Right hindlimb (tissue), 1 donor: ENCODE measurements at regions not wholly inside any gene's neighbourhood (a gene's known extent, or its start where the extent isn't known, plus 50 kb on each side); places are given as distances from the start of the nearest gene placed in this dataset.
A peak's percentile ranks its signal among the peaks of the same experiment; 100 is the strongest.
"Not testable (repeated sequence)": the region's sequence is repeated elsewhere in the genome, so short reads cannot be mapped to it uniquely, and the experiment has no call there.

Source experiments
- DNase-seq: peaks from one replicate; pipeline ENCODE4 v3.0.0-alpha.2; 2018

DNA sequence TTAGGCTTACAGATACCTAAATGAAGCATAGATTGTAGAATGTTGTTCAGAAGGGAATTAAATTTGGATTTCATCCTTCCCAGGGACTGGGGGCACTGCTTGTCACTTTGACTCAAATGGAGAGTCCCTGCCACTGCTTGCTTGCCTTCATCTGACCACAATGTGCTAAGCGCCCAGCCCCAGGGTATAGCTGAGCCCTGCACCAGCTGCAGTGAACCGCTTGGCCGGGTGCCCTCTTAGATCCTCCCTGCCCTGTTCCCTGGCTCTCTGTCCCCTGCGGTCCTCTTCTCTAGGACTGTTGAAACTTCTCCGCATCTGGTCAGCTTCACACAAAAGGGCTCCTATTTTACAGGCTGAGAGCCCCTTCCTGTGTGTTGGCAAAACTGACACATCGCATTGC is 170.9 kb downstream of the BCL2L11 start:
- DNase-seq = not testable (repeated sequence)

DNA sequence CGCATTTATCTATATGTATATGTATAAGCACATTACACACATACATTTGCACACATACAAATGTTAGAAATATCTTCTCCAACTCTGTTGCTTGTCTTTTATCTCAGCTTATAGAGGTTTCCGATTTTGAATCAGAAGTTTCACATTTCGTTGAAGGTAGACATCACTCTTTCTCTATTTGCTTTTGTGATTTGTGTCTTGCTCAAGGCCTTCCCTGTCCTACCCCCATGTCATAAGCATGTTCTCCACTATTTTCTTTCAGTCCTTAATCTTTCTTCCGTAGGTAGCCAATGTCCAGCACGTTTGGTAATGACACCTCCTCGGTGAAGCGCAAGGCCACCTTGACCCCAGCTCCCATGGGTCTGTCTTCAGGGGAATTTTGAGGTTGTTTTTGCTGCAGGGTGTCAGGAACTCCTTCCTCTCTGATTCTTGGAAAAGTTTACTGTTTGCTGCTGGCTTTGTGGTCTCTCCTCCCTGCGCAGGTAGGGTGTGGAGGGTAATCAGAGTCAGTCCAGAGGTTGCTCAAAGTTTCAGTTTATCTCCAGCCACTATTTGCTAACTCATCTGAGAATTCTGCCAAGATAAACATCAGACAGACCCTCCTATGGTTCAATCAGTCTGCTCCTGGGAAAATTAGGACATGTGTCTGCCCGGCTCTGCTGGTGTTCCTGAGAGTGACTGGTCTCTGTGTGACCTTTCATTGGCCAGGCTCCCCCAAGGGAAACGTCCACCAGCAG is 171.7 kb downstream of the BCL2L11 start:
- DNase-seq = not testable (repeated sequence)

DNA sequence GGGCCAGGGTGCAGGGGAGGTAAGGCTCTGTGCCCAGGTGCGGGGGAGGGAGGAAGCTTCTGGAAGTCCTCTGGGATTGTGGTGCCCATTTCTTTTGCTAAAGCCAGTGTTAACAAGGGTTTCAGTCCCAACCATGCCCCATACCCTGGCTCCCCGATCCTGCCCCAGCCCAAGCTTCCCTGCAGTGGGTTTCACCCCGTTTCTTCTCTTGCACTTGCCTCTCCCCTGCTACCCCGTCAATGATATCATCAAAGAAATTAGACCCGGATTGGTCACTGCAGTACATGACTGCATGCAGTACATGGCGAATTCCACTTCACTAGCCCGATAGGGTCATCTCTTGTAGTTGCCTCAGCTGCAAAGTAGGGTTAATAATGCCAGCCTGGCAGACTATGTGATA is 174.0 kb downstream of the BCL2L11 start:
- not testable (repeated sequence) for DNase-seq

DNA sequence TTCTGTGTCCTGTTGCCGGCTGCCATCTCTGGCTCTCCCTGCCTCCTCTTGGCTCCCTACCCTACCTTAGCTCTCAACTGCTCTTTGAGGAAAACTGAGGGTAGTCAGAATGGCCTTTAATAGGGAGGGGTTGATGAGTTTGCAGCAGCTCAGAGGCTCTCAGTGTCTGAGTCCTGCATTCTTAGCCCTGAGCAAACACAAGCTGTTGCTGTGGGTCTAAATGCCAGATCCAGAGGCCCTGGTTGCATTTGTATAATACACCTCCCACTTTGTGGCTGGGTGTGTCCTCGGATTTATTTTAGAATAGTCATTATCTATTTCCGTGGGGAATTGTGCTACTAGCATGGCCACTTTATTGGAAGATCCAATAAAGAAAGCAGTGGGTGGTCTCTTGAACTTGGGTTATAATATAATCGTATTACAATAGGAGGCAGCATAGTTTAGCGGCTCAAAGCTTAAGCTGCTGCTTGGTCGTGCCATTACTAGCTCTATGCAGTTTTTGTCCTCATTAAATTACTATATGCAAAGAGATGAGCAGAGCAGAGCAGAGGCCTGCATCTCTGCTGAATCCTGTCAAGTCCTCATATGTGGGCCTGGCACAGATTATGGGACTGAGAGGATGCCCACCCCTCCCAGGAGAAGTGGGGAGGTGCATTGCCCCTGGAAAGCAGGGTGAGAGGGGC is 175.5 kb downstream of the BCL2L11 start:
- DNase-seq = not testable (repeated sequence)

DNA sequence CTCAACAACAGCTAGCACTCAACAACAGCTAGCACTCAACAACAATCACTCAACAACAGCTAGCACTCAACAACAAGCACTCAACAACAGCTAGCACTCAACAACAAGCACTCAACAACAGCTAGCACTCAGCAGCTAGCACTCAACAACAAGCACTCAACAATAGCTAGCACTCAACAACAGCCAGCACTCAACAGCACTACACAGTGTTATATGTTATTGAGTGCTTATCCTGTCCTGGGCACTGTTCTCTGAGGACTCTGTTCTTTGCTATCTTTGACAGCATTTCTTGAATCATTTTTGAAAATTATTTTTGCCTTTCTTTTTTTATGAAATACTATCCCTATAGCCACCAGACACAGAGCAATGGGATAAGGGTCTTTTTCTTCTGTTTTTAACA is 176.4 kb downstream of the BCL2L11 start:
- not testable (repeated sequence) for DNase-seq

DNA sequence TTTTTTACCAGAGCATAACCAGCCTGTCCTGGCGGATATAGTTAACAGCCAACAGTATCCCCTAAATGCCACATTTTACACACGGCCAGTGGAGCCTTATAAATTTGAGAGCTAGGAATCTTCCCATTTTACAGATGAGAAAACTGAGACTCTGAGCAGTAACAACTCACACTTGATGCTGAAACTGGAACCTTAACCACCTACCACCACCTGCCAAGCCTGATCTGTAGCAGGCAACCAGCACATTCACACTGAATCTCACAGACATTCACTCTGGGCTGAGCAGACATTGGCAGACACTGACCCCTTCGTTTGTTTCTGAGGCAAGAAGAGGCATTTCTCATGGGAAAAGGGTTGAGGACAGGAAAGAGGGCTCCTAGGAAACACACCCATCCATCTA is 178.2 kb downstream of the BCL2L11 start:
- not testable (repeated sequence) for DNase-seq

DNA sequence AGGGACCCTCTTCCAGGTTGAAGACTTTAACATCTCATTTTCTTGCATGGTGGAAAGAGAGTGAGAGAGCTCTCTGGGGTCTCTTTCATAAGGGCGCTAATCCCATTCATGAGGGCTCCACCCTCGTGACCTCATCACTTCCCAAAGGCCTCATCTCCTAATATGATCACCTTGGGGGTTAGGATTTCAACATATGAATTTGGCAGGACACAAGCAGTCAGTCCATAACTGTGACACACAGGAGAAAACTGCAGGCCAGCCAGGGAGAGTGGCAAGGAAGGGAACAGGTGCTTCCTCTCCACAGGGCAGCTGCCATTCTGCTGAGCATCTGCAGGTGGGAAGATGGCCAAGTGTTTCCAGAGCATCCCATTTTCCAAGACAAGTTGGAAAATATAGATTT is 178.9 kb downstream of the BCL2L11 start:
- not testable (repeated sequence) for DNase-seq

DNA sequence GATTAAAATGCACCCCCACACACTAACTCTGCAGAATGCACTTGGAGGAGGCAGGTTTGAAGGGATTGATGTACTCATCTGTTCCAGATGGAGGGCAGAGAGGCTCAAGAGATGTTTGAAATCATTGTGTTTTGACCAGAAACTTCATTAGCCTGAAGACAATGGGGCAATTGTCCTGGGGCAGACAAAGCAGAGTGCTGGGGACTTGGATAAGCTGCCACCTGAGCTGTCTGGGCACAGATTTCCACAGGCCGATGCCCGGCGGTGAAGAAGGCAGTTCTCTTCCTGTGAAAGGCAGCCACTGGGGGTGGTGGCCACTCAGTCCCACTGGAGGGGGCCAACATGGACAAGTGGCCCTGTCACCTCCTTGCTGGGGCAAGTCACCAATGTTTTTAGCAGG is 181.0 kb downstream of the BCL2L11 start:
- DNase-seq = not testable (repeated sequence)

DNA sequence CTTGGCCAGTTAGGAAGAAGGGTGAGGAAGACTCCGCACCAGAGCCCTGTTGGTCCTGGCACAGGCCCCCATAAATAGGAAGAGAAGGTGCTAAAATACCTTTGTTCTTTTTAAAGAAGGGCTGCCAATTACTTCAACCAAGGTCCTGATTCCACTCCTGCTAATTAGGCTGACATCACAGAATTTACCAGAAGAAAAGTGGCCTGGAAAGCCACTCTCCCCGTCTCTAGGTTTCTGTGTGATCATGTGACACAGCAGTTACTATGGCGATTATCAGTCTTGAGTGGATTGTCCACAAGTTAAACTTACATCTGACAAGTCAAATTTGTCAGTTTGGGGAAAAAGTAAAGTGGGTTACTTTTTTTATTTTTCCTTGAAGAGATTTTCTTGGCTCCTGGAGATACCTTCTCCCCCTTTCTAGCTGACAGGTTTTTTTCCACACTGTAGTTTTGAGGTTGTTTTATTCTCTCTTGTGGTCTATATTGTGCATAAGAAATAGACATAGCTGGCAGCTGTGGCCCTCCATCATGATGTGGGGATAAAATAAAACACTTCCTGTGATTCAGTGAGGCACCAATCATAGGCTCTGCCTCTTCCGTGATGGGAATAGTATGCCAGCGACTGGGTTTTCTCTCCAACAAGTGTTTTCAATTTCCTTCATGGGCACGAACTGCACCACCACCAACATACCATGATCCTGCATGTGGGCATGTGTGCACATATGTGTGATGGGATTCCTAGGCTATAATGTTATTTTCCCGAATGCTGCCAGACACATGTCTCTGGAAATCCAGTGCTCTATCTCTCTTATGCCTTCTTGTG is 181.9 kb downstream of the BCL2L11 start:
- DNase-seq = not testable (repeated sequence)

DNA sequence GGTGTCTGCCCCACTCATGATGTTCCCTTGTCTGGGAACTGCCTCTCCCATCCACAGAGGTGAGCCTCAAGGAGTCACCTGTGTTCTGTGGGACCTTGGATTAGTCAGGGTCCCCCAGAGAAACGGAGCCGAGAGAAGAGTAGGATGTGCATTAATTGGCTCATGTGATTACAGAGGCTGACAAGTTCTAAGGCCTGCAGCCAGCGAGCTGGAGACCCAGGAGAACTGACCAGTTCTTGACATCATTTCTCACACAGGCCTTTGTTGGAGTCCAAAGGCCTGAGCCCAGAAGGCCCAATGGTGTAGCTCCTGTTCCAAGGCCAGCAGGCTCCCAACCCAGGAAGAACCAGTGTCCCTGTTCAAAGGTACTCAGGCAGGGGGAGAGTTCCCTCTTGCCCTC is 186.6 kb downstream of the BCL2L11 start:
- DNase-seq = not testable (repeated sequence)

DNA sequence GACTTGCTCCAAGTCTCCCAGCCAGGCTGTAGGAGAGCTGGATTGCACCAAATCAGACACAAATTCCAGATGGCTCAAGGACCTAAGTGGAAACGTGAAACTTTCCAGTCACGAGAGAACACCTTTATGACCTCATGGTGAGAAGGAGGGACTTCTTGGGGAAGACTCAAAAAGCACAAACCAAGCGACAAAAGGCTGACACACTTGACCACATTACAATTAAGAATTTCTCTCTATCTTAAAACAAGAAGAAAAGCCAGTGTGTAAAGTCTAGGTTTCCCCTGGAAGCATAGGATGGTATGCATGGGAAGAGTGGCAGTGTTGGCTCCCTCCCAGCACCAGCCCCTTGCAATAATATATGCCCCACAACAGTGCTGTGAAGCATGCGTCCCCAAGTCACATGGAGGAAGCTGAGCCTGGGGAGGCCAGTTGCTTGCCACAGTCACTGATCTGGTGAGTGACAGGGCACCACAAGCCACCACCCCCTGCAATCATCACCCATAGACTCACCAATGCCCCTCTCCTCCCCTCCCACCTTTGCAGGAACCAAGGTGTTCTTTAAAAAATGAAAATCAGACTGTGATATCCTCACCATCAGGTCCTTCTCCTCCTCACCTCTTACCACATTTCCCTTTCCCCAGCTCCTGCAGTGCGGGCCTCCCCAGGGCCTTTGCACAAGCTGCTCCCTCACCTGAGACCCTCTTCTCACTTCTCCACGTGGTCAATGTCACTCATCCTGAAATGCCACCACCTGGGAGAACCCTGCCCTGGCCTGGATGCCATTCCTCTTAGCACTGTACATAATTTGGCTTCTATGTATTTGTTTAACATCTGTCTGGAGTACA is 188.7 kb downstream of the BCL2L11 start:
- DNase-seq = not testable (repeated sequence)

DNA sequence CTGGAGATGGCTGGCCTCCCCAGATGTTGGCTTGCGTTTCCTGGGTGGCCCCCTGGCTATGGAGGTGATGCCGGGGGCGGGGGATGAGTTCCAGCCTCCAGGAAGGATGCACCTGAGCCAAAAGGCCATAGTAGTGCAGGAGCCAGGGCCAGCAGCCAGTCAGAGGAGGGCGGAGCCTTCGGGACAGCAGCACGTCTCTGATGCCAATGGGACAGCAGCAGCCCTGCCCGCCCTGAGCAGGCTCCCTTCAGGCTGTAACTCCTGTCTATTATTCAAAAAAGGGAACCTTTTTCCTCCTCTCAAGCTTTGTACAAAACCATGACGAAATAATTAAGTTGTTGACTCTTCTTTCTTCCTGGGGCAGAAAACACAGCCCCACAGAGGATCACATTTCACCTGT is 189.7 kb downstream of the BCL2L11 start:
- not testable (repeated sequence) for DNase-seq

DNA sequence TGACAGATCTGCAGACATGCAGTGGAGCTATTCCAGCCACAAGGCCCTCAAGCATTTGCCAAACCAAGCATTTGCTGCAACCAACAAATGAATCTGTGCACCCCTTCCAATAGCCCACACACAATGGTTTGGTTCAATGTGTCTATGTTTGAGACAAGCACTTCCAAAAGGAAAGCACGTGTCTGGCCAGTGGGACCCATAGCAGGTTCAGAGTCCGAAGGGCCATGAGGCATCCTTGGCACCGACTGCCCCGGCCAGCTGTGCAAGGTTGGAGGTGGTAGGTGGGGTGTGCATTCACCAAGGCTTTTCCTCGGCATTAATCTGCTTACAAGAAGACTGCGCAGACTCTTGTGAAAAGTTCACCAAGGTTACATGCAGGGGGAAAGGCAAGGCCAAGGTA is 190.9 kb downstream of the BCL2L11 start:
- not testable (repeated sequence) for DNase-seq

DNA sequence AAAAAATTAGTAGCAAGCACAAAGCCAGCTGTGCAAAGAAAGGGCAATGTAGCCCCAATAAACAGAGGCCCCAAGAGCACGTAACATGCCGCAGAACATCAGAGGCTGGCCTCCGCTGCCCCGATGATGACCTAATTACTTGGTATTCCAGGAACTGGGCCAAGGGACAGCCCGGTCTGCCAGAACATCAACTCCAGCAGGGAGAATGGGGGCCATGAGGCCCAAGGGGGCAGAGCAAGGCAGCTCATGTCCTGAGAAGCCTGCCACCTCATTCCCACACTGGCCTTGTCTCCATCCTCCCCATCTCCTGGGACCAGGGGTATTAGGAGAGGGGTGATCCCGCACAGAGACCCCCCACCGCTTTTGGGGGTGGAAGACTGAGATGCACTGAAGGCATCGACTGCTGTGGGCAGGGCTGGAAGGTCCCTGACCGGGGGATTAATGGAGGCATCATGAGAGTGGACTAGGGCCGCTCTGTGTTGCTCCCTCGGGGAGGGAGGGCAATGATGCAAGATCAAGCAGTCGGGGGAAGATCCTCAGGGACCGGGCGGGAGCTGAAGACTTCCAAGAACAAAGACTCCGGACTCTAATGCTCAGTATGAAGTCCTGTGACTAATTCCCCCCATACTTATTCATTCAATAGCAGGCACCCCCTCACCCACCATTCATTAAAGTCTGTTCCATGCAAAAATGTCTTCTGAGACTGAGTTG is 192.3 kb downstream of the BCL2L11 start:
- peak; percentile 39 for DNase-seq

DNA sequence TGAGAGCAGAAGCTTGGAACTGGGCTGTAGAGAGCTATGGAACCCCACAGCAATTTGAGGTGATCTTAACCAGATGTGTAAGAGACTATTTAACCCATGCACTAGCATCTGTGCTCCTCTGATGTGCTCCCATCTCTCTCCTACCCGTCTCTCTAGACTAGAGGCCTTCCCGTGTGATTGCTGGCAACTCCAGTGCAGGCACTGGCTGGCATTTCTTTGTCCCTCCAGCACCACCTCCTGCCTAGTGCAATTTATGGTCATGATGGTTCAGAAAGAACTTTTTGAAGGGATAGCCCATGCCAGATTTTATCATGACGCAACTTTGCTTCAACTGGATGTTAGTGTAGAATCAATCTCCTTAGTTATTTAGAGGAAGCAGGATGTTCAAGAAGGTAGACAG is 193.0 kb downstream of the BCL2L11 start:
- DNase-seq = not testable (repeated sequence)

DNA sequence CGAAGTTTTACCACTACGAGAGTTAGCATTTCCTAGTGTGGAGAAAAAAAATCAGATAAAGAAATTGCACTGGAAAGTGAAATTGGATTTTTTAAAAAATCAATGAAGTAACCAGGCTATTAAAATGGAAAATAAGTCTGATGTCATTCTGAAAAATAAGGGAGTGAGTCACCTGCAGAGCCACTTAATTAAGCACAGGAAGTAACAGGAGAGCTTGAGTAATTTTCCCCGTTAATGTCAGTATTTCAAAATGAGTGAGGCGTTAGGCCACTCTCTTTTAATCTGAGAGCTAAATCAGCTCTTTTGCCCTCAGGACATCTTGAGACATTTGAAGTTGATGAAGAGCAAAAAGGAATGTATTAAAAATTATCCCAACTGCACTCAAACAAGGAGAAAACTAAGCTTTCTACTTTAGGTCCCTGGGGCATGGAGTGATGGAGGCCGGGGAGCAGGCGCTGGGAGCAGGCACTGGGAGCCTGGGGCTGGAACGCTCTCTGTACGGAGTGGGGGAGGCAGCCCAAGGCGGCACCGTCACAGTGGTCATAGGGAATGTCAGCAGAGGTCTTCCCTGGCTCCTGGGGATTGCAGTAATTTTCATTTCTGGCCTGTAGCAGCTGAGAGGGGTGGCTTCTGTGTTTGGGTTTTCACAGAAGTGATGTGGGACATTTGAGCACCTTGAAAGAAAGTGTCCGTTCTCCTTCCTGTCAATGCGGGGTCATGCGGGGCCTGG is 194.6 kb downstream of the BCL2L11 start:
- DNase-seq = not testable (repeated sequence)

DNA sequence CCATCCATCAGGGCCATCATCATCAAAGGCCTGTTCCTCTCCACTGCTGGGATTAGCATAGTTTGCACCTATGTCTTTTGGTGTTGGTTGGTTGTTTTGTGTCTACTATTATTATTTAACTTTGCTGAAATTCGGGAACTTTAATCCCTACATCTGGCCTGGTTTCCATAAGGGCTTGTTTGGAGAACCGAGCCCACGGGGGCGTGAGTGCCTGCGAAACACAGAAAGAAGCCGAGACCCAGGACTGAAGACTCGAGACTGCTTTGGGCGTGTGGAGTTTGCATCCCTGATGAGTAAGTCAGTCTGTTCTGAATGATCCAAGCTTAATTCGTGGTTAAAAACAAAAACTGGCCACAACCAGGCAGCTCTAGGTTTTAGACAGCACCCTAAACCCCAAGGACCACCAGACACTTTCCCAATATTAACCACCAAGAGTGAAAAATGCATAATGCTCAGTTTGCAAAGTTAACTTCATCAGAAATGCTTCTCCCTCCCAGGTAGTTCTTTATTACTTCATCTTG is 195.6 kb downstream of the BCL2L11 start:
- DNase-seq = not testable (repeated sequence)

DNA sequence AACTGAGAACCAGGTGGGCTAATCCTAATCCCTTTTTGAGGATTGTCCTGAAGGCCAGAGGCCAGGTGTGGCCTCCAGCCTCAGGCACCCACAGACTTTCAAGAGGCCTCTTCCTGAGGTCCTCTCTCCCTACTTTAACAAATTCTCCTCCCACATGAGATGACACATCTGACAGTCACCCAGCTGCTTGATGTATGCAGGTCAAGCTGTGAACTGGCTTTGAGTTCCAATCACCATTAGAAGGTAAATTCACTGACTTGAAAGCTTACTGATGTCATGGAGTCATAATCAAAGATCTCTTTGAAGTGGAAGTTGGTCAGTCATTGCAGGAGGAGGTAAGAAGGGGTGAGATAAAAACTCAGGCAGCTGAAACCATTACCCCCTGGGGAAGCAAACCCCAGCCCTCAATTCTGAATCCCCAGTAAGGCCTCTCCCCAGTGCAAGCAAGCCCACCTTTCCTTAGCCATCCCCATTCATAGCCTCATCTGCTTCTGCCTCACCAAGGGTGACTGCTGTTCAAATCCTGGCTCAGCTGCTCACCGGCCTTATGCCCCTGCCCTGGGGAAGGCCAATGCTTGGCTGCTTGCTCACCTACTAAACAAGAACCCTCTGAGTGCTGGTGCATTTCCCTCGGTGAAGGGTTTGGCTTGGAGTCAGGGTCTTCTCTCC is 196.3 kb downstream of the BCL2L11 start:
- not testable (repeated sequence) for DNase-seq

DNA sequence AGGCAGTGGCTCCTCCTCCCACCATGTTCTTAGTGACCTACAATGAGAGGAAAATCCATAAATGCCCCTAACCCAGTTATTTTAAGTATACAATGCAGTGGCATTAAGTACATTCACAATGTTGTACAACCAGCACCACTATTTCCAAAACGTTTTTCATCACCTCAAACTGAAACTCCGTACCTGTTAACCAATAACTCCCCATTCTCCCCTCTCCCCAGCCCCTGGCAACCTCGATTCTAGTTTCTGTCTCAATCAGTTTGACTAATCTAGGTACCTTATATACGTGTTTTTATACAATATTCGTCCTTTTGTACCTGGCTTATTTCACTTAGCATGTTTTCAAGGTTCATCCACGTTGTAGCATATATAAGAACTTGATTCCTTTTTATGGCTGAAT is 198.8 kb downstream of the BCL2L11 start:
- not testable (repeated sequence) for DNase-seq

DNA sequence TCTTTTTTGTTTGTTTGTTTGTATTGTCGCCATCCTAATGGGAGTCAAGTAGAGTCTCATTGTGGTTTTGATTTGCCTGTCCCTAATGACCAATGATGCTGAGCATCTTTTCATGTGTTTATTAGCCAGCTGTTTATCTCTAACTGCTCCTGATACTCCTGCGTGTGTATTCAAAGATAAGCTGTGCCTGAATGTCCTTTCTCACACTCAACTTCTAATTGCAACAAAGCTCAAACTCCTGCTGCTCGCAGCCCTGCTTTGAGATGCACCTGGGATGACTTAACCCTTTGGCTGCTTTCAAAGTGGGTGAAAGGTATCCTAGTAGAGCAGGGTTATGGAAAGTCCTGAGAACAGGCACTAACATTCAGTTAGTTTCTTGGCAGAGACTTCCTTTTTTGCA is 199.6 kb downstream of the BCL2L11 start:
- not testable (repeated sequence) for DNase-seq
